Fibroblast of peridontal ligament (primary cell): ENCODE measurements at regions not wholly inside any gene's neighbourhood (a gene's known extent, or its start where the extent isn't known, plus 50 kb on each side); places are given as distances from the start of the nearest gene placed in this dataset.

Source experiments
- DNase-seq: peaks from one replicate; pipeline ENCODE4 v3.0.0-alpha.2; 2010; ENCODE audit errors: extremely low read depth

- DNase-seq: no peak
Measured at GRCh38 chr22:34902335-34902734, 163.6 kb upstream of the ISX start.

DNA sequence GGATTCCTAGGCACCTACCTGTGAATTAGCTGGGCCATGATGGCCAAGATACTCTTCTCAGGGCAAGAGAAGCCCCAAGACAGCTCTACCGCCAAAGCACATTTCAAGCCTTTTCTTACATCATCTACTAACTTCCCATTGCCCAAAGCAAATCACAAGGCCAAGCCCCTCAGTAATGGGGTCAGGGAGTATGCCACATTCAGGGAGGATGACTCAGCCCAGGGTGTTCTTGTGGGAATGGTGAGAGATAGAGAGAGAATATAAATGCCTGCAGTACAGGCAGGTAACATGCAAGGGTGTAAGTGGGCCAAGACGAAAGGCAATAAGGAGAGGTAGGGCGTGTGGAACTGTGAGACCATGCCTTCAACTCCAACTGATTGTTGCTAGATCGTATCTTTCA lies 162.5 kb upstream of the ISX start:
- DNase-seq: no peak

GRCh38 chr22:34904486-34904885 lies 161.5 kb upstream of the ISX start:
- no peak for DNase-seq

DNA sequence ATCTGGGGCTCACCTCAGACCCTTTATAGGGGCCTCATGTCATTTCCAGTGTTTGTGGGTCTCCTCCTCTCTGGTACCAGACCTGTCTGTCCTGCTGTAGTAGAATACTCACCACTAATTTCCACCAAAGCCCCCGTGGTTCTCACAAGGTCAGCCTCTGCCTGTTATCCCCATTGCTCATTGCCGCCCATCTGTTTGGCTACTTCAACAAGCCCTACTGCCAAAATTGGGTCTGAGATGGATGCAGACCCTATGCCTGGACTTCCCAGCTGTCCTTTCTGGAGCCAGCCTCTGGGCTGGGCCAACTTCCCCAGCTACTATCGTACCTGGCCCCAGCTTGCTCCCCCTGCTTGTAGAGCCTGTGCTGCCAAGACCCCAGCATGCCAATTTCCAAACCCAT lies 152.1 kb upstream of the ISX start:
- DNase-seq: no peak

DNA sequence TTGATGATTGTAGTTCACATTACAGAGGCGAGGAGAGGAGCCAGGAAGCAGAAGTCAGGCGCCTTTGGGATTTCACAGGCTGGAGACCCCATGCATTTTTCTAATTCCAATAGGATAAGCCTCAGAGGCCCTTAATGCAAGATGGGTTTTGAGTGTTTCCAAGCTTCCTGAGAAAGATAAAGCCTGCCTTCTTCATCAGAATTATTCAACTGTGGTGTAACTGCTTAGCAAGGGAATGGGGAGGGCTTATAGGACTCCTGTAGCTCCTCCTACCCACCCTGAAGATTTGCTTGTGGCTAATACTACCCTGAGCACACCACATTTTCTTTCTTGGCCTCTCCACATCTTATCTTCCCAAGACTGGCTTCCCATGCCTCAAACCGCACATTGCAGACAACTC lies 151.1 kb upstream of the ISX start:
- DNase-seq: no peak

- DNase-seq: no peak
Measured at GRCh38 chr22:34917239-34917638, 148.7 kb upstream of the ISX start.

DNA sequence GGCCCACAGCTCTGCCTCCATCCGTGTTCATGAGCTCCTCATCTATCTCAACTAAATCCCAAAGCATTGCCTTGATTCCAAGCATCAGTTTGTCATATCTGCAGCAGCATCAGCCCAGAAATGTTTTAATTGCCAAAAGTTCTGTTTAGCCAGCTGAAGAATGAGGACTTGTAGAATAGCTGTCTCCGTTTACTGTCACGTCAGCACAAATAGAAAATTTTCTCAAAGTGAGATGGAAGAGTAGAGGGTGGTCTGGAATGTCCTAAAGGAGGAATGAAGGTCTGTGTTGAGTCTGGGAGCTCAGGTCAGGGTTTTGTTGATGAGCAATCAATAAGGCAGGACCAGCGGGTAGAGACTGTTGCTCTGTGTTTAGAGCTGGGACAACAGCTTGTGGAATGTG lies 134.9 kb upstream of the ISX start:
- no peak for DNase-seq

DNA sequence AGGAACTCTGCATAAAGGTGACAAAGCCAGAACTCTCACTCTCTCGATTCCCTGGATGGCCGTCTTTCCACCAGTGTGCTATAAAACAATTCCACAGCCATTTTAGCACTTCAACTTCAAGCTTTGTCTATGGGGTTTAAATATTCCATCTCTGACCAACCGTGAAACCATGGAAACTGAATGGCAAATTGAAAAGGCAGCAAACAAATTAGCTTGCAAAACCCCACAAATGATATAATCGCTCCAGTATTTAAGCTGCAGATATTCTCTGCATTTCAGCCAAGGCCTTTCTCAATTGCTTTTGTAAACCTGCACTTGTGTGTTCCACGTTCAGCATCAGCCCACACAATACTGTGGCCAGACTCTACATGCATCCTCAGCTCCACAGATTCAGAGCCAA lies 131.7 kb upstream of the ISX start:
- DNase-seq: no peak

- DNase-seq: no peak
Measured at GRCh38 chr22:34943830-34944229, 122.1 kb upstream of the ISX start.

GRCh38 chr22:34946339-34946985 lies 119.5 kb upstream of the ISX start:
- DNase-seq: no peak

DNA sequence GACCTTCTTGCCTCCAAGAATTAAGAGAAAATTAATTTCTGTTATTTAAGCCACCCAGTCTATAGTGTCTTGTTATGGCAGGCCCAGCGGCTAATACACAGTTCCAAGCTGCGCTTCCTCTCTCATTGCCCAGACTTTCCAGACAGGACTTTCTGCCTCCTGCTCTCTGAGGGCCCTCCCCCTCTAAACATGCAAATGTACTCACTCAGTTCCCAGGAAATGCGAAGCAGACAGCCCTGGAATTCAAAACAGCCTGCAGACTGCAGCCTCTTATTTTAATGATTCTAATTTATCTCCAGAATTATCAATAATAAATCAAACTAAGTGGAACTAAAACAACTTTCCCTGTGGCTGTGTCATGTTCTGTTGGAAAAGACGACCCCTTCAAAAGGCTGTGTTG lies 115.5 kb upstream of the ISX start:
- DNase-seq: no peak

DNA sequence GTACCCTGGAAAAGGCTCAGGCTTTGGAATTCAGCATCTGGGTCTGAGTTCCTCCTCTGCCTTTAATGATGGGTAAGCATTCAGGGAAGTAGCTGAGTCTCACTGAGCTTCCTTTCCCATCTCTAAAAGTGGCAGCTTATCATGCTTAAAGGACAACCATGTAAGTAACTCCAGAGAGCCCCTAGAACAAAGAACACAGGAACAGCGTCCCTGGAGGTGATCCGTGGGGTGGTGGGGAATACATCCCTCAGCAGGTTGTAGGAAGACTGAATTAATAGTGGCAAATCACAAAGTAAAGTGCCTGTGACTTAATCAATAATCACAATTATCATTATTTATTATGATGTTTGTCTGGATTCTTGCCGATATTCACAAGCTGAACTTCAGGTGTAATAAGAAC lies 114.7 kb upstream of the ISX start:
- DNase-seq: no peak

DNA sequence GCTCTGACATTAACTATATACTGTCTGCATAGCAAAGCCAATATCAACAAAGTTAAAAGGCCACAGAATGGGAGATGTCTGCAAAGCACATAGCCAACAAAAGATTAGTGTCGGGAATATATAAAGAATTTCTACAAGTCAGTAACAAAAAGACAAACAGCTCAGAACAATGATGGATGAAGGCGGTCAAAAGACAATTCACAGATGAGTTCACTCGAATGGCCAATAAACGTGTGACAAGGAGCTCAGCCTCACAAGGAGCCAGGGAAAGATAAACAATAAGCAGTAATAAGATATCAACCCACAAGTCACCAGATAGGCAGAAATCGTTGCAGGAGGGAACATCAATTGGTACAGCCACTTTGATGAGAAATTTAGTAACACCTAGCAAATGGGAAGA lies 106.0 kb upstream of the ISX start:
- DNase-seq: no peak

DNA sequence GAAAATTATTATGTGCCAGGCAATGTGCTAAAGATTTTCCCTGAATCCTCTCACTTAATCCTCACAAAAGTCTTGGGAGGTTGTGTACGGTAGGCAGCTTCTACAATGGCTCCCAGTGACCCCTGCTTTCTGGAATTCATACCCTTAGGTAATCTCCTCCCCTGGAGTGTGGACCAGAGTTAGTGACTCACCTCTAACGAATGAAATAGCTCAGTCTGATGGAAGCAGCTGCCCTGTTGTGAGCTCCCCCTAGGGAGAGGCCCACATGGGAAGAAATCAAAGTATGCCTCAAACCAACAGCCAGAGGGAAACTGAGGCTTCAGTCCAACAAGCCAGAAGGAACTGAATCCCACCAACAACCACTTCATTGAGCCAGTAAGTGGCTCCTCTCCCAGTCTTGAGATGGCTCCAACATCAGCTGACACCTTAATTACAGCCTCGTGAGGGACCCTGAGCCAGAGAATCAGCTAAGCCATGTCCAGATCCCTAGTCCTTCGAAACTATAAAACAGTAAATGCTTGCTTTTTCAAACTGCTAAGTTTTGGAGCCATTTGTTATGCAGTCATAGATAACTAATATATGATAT lies 98.9 kb upstream of the ISX start:
- no peak for DNase-seq

- DNase-seq: no peak
Measured at GRCh38 chr22:34969001-34969790, 96.8 kb upstream of the ISX start.

DNA sequence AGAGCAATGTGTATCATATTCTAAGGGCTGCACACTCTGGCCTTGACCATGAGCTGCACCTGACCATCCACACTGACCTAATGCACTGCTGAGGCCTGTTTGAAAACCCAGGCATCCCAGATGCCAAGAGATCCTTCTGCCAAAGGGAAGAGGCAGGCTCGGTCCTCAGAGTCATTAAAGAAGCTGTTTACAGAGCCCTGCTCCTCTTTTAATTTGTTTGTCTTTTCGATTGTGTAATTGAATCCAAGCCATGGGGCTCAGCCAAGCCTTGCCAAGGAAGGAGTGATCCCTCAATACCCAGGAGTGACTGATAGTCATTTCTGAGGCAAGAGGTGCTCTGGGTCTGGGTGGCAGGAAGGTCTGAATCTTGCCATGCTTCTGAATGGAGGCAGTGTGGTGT lies 94.5 kb upstream of the ISX start:
- no peak for DNase-seq

- DNase-seq: no peak
Measured at GRCh38 chr22:34972191-34972897, 93.6 kb upstream of the ISX start.

DNA sequence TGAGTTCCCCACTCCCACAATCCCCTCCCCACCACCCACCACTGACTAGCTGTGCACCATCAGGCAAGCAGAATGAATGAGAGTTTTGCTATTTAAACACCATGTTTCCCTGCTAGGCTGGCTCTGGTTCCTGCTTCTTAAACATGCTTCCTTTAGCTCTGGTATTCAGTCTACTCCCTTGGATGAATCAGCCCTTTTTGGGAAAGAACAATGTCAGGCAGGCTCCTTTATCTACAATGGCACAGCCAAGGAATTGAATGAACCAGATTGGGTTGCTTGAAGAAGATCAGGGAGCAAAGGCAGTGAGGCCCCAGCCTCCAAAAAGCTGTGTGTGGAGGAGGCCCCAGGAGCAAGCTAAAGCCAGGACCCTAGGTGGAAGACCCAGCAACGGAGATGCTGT lies 92.9 kb upstream of the ISX start:
- no peak for DNase-seq

- DNase-seq: no peak
Measured at GRCh38 chr22:34973926-34974325, 92.0 kb upstream of the ISX start.

DNA sequence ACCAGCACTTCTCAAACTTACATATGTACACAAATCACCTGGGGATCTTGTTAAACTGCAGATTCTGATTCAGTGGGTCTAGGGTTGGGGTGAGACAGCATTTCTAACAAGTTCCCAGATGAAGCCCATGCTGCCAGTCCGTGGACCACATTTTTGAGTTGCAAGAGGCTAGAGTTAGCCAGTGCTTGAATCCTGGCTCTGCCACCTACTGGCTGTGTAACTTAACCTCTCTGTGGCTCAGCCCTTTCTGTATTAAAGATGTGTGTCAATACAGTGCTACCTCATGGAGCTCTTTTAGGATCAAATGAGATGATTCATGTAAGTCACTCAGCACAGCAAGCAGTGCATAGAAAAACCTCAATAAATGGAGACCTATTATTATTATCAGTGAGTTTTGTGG lies 90.2 kb upstream of the ISX start:
- no peak for DNase-seq

- no peak for DNase-seq
Measured at GRCh38 chr22:34976474-34976873, 89.5 kb upstream of the ISX start.

- DNase-seq: no peak
Measured at GRCh38 chr22:34976886-34977285, 89.1 kb upstream of the ISX start.

DNA sequence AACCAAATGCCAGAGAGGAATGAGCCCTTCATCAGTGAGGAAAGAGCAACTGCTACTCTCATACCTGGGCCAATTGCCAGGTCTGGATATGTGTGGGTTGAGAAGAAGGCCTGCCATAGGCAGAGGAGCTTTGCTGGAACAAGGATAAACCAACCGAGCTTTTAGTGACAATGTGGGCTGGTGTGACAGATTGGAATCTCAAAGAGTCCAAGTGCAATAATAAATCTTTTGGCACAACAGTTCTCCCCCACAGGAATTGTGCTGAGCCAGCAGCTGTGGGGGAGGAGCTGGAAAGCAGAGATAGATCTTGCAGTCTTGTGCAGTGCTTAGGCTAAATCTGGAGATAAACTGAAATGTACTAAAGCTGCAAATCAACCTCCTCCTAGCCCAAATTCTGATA lies 79.4 kb upstream of the ISX start:
- no peak for DNase-seq
